Neural cell (in vitro differentiated cells): ENCODE measurements at regions not wholly inside any gene's neighbourhood (a gene's known extent, or its start where the extent isn't known, plus 50 kb on each side); places are given as distances from the start of the nearest gene placed in this dataset.

Experiments used
- H2AFZ ChIP-seq: fragments of 200-600, 300-800 bp; sonication (generic), shearing (Covaris generic); 2 replicates; pipeline ENCODE4 v1.6.0; 2014; ENCODE audit warnings: low read depth, mild to moderate bottlenecking, antibody characterized with exemption, low read length, moderate library complexity
- H3F3A ChIP-seq: fragments of 200-600 bp; shearing (Covaris generic); 2 replicates; pipeline ENCODE4 v1.6.1; 2016; ENCODE audit warnings: mild to moderate bottlenecking, moderate library complexity, mixed read lengths, antibody characterized with exemption, low read length; ENCODE audit not compliant: insufficient read depth, poor library complexity, severe bottlenecking
- H3K27ac ChIP-seq: fragments of 200-600, 300-800 bp; sonication (generic), shearing (Covaris generic); 2 replicates; pipeline ENCODE4 v1.5.1; 2014; ENCODE audit warnings: mild to moderate bottlenecking, low read length, moderate library complexity
- H3K27me3 ChIP-seq: fragments of 300-800, 200-600 bp; sonication (generic), shearing (Covaris generic); 2 replicates; pipeline ENCODE4 v1.6.0; 2014; ENCODE audit warnings: mild to moderate bottlenecking, low read depth, low read length, moderate library complexity; ENCODE audit not compliant: insufficient read depth
- H3K36me3 ChIP-seq: fragments of 300-800, 200-600 bp; sonication (generic), shearing (Covaris generic); 2 replicates; pipeline ENCODE4 v1.5.1; 2014; ENCODE audit warnings: mild to moderate bottlenecking, antibody characterized with exemption, low read length, moderate library complexity; ENCODE audit not compliant: insufficient read depth
- H3K4me2 ChIP-seq: fragments of 300-800, 200-600 bp; sonication (generic), shearing (Covaris generic); 2 replicates; pipeline ENCODE4 v1.6.0; 2014; ENCODE audit warnings: mild to moderate bottlenecking, low read length
- H3K4me3 ChIP-seq: fragments of 300-800, 200-600 bp; sonication (generic), shearing (Covaris generic); 2 replicates; pipeline ENCODE4 v1.5.1; 2014; ENCODE audit warnings: mild to moderate bottlenecking, low read length, moderate library complexity
- H3K79me2 ChIP-seq: fragments of 200-600 bp; shearing (Covaris generic); replicated peaks from 2 replicates; pipeline ENCODE4 v1.6.0; 2014; ENCODE audit warnings: mild to moderate bottlenecking, low read length, moderate library complexity; ENCODE audit not compliant: insufficient read depth
- H3K9ac ChIP-seq: fragments of 300-800, 200-600 bp; sonication (generic), shearing (Covaris generic); 2 replicates; pipeline ENCODE4 v1.6.1; 2016; ENCODE audit warnings: mild to moderate bottlenecking, low read length, mixed read lengths
- H3K9me2 ChIP-seq: fragments of 200-600 bp; shearing (Covaris generic); 2 replicates; pipeline ENCODE4 v1.6.1; 2016; ENCODE audit warnings: mild to moderate bottlenecking, low read length, mixed read lengths; ENCODE audit not compliant: insufficient read depth
- H3K9me3 ChIP-seq: fragments of 200-600, 300-800 bp; sonication (generic), shearing (Covaris generic); 2 replicates; pipeline ENCODE4 v1.6.1; 2016; ENCODE audit warnings: mild to moderate bottlenecking, mixed run types, low read length, moderate library complexity, mixed read lengths
- H4K20me1 ChIP-seq: fragments of 200-600 bp; shearing (Covaris generic); 2 replicates; pipeline ENCODE4 v1.6.1; 2016; ENCODE audit warnings: mild to moderate bottlenecking, mixed run types; ENCODE audit not compliant: insufficient read depth
- CTCF ChIP-seq: fragments of 450-650 bp; IDR thresholded peaks from 2 replicates; pipeline ENCODE4 v1.5.1; 2014; ENCODE audit warnings: antibody characterized with exemption, mild to moderate bottlenecking, moderate library complexity; ENCODE audit not compliant: poor library complexity, severe bottlenecking
- EP300 ChIP-seq: fragments of 450-650 bp; conservative IDR thresholded peaks from 2 replicates; pipeline ENCODE4 v1.6.1; 2014; ENCODE audit warnings: antibody characterized with exemption, mild to moderate bottlenecking, moderate library complexity; ENCODE audit not compliant: poor library complexity, severe bottlenecking
- EZH2 ChIP-seq: fragments of 200-600, 300-800 bp; shearing (Covaris generic), sonication (generic); IDR thresholded peaks from 2 replicates; pipeline ENCODE4 v1.6.1; 2014; ENCODE audit warnings: antibody characterized with exemption, low read length, borderline replicate concordance, mild to moderate bottlenecking; ENCODE audit not compliant: insufficient read depth, poor library complexity, severe bottlenecking
- MXI1 ChIP-seq: fragments of 450-650 bp; conservative IDR thresholded peaks from 2 replicates; pipeline ENCODE4 v1.6.1; 2014; ENCODE audit warnings: antibody characterized with exemption, mild to moderate bottlenecking; ENCODE audit not compliant: poor library complexity, severe bottlenecking
- POLR2AphosphoS5 ChIP-seq: IDR thresholded peaks from 2 replicates; pipeline ENCODE4 v1.6.1; 2012
- RAD21 ChIP-seq: fragments of 450-650 bp; conservative IDR thresholded peaks from 2 replicates; pipeline ENCODE4 v1.6.1; 2014; ENCODE audit warnings: antibody characterized with exemption, mild to moderate bottlenecking, moderate library complexity
- REST ChIP-seq: IDR thresholded peaks from 2 replicates; pipeline ENCODE4 v1.6.1; 2012; ENCODE audit warnings: borderline replicate concordance
- SMC3 ChIP-seq: fragments of 450-650 bp; conservative IDR thresholded peaks from 2 replicates; pipeline ENCODE4 v1.6.1; 2014; ENCODE audit warnings: antibody characterized with exemption, mild to moderate bottlenecking, moderate library complexity; ENCODE audit not compliant: poor library complexity
- TAF1 ChIP-seq: IDR thresholded peaks from 2 replicates; pipeline ENCODE4 v1.6.1; 2012; ENCODE audit warnings: low read depth

GRCh38 chr19:29085206-29085605, 127.7 kb downstream of the UQCRFS1 start:
- Histone ChIP-seq H3K9me2 (no peaks in the 10 kb centered on the region), H3K27me3 (no peaks in the 10 kb centered on the region), H2AFZ (no peak overlapping the region), H3K9me3 (no peaks in the 10 kb centered on the region), H3K4me3 (no peak overlapping the region), H3K4me2 (no peak overlapping the region), H3K27ac (no peak overlapping the region), H3K36me3 (no peaks in the 10 kb centered on the region), H3F3A (no peaks in the 10 kb centered on the region), H4K20me1 (no peaks in the 10 kb centered on the region), H3K9ac (no peak overlapping the region), H3K79me2 (no peaks in the 10 kb centered on the region)
- TF ChIP-seq EP300 (no peak), EZH2 (no peak), REST (no peak), MXI1 (no peak), POLR2AphosphoS5 (no peak), RAD21 (no peak), CTCF (no peak), SMC3 (no peak), TAF1 (no peak)

GRCh38 chr19:29084266-29084665, 128.7 kb downstream of the UQCRFS1 start:
- Histone ChIP-seq H3K4me3 (no peak overlapping the region), H3K36me3 (no peaks in the 10 kb centered on the region), H2AFZ (no peak overlapping the region), H3K9me2 (no peaks in the 10 kb centered on the region), H3K27ac (no peak overlapping the region), H3K27me3 (no peaks in the 10 kb centered on the region), H3K9me3 (no peaks in the 10 kb centered on the region), H4K20me1 (no peaks in the 10 kb centered on the region), H3F3A (no peaks in the 10 kb centered on the region), H3K79me2 (no peaks in the 10 kb centered on the region), H3K9ac (no peak overlapping the region), H3K4me2 (no peak overlapping the region)
- TF ChIP-seq EZH2: no peak
- no peak for TF ChIP-seq SMC3
- no peak for TF ChIP-seq RAD21
- TF ChIP-seq REST: no peak
- no peak for TF ChIP-seq TAF1
- TF ChIP-seq MXI1: no peak
- no peak for TF ChIP-seq CTCF
